Breast epithelium (tissue), 3 donors: ENCODE measurements at regions not wholly inside any gene's neighbourhood (a gene's known extent, or its start where the extent isn't known, plus 50 kb on each side); places are given as distances from the start of the nearest gene placed in this dataset.

Source experiments
- POLR2AphosphoS5 ChIP-seq, 3 donors: sonication (generic); formaldehyde crosslinking; IDR thresholded peaks; one replicate each; pipeline ENCODE4 v1.6.1; 2017; ENCODE audit warnings: antibody characterized with exemption in 3 of 3
- TF ChIP-seq, protein P1 (sequence below), 3 donors: fragments of 450-650 bp; IDR thresholded peaks; one replicate each; pipeline ENCODE4 v1.5.1; 2016 to 2017; ENCODE audit warnings: antibody characterized with exemption in 3 of 3, mild to moderate bottlenecking in 3 of 3, moderate library complexity in 3 of 3

DNA sequence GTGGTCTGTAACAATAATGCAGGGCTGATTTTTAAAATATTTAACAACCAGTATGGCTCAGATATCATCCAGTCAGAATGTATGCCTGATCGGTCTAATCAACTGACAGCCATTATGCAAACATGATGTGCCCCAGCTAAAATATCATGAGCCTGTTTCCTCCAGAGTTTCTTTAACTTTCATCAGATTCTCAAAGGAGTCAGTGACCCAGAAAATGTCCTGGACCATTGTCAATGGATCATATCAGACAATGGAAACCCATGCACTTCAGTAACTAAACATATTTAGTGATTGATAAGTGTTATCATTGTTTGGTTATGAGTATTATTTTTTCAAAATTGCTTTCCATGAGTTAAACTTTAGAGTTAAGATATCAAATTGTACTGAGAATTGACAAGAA, 173.5 kb downstream of the LMBRD1 start:
- TF ChIP-seq, protein P1, sequence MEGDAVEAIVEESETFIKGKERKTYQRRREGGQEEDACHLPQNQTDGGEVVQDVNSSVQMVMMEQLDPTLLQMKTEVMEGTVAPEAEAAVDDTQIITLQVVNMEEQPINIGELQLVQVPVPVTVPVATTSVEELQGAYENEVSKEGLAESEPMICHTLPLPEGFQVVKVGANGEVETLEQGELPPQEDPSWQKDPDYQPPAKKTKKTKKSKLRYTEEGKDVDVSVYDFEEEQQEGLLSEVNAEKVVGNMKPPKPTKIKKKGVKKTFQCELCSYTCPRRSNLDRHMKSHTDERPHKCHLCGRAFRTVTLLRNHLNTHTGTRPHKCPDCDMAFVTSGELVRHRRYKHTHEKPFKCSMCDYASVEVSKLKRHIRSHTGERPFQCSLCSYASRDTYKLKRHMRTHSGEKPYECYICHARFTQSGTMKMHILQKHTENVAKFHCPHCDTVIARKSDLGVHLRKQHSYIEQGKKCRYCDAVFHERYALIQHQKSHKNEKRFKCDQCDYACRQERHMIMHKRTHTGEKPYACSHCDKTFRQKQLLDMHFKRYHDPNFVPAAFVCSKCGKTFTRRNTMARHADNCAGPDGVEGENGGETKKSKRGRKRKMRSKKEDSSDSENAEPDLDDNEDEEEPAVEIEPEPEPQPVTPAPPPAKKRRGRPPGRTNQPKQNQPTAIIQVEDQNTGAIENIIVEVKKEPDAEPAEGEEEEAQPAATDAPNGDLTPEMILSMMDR (IDR thresholded peaks at IDR 0.05) = no peak
- no peak for TF ChIP-seq POLR2AphosphoS5 (IDR thresholded peaks at IDR 0.05)
